GM18507 (cell line): ENCODE measurements at regions not wholly inside any gene's neighbourhood (a gene's known extent, or its start where the extent isn't known, plus 50 kb on each side); places are given as distances from the start of the nearest gene placed in this dataset.

Source experiments
- DNase-seq: peaks from one replicate; pipeline ENCODE4 v3.0.0; 2011; ENCODE audit warnings: low read depth; ENCODE audit not compliant: insufficient read length; ENCODE audit errors: extremely low spot score
- FAIRE-seq: peaks from 2 replicates; lab custom pipeline; 2011; peaks lifted over from hg19 to GRCh38; lab: Jason Lieb, UNC

DNA sequence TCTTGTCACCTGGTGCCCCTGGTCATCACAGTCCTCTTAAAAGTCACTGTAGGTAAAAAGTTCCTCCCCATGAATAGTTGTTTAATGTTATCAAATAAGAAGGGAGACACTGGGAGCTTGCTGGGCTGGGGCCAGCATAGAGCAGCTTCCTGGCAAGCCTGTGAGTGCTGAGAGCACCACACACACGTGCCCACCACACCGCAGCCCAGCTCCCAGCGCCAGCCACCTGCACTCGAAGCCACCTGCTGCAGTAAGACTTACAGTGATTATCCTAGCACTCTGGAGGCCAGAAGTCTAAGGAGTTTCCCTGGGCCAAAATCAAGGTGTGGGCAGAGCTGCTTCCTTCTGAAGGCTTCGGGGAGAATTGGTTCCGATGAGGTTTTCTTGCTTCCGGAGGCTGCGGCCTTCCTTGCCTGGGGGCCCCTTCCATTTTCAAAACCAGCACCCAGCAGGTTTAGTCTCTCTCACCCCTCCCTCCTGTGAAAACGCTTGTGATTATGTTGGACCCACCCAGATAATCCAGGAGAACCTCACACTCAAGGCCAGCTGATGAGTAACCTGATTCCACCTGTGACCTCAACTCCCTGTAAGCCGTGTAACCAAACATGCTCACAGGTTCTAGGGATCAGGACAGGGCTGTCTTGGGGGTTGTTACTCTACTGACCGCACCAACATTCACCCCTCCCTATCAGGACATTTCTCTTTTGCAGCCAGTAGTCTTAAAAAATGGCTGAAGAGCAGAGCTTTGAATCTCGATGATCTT, 687.2 kb downstream of the TBC1D22A start:
- DNase-seq (no peak), FAIRE-seq (no peak)

- FAIRE-seq, result no peak
- no peak for DNase-seq
These were observed 686.1 kb downstream of the TBC1D22A start for GRCh38 chr22:47448231-47449223.

DNA sequence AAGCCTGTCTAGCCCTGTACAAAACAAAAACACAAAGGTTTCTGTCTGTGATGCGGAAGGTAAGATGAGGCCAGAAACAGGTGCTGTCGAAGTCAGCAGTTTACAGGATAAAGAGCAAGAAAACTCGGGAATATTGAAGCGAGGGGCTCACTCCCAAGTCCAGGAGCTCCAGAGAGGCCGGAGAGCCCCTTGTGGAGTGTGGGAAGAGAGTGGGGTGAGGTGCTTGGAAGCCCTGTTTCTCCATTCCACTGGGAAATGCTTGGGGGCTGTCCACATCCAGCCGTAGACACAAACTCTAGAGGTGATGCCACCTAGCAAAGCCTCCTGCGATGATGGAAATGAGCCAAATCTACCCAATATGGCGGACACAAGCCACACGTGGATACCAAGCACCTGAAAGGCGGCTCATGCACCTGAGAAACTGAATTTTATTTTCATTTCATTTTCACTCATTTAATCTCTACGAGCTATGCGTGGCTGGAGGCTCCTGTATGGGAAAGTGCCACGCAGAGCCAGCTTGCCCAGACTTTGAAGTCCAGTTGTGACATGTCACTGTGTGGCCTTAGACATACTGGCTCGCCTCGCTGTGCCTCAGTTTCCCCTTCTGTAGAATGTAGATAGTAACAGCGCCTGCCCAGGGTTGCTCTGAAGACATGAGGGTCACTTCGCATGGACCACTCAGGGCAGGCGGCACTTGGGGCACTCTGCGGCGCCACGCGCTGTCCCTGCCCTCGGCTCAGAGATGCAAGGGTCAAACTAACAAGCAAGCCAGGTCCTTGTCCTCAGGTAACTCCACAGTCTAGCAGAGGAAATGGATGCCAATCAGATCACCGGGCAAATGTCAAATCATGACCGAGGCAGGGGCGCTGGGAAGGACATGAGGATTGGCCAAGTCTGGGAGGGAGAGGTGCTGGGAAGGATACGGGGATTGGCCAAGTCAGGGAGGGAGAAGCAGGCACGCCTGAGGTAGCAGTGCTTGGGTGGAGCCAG, 684.7 kb downstream of the TBC1D22A start:
- no peak for FAIRE-seq
- no peak for DNase-seq

DNA sequence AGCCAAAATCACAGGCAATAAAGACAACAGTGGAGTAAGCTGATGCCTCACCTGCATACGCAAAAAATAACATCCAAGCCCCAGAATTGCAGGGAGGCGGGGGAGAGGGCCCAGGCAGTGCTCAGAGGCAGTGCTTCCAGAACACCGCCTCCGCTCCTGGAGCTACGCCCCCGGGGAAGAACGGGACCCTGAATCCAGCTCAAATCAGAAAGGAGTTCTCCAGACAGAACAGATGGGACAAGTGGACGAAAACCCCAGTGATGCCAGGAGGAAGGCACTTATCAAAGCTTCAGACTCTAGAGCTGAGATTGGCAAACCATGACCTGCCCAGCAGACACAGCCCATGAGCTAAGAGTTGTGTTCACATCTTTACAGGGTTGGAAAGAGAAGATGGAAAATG, 683.9 kb downstream of the TBC1D22A start:
- DNase-seq, result no peak
- FAIRE-seq, result no peak

GRCh38 chr22:47445716-47446290, 683.4 kb downstream of the TBC1D22A start:
- FAIRE-seq, result no peak
- DNase-seq, result no peak

- FAIRE-seq (no peak), DNase-seq (no peak)
These were observed 682.8 kb downstream of the TBC1D22A start for GRCh38 chr22:47445212-47445611.

GRCh38 chr22:47444746-47445065, 682.3 kb downstream of the TBC1D22A start:
- no peak for FAIRE-seq
- no peak for DNase-seq

- DNase-seq (no peak), FAIRE-seq (no peak)
These were observed 681.6 kb downstream of the TBC1D22A start for GRCh38 chr22:47443836-47444745.

GRCh38 chr22:47442821-47443220, 680.4 kb downstream of the TBC1D22A start:
- DNase-seq (no peak), FAIRE-seq (no peak)

- FAIRE-seq (no peak), DNase-seq (no peak)
These were observed 677.3 kb downstream of the TBC1D22A start for GRCh38 chr22:47439643-47440265.

GRCh38 chr22:47437636-47438035, 675.2 kb downstream of the TBC1D22A start:
- FAIRE-seq, result no peak
- no peak for DNase-seq

GRCh38 chr22:47437110-47437509, 674.7 kb downstream of the TBC1D22A start:
- no peak for DNase-seq
- FAIRE-seq, result no peak

DNA sequence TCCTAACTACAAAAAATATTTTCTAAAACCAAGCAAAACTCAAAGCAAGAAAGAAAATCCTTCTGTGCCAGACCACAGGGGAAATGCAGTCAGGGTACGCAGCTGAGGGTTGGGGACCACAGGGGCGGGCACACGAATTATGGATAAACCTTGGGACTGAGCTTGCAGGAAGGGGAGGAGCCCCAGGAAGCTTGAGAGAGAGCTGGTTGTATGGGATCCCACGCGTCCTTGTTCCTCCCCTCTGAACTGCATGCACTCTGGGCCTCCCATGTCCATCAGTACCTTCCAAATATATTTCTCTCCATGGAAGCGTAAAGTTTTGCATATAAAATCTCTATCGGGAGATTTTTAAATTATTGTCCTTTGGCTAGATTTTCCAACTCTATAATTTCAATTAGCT, 673.4 kb downstream of the TBC1D22A start:
- no peak for DNase-seq
- no peak for FAIRE-seq

DNA sequence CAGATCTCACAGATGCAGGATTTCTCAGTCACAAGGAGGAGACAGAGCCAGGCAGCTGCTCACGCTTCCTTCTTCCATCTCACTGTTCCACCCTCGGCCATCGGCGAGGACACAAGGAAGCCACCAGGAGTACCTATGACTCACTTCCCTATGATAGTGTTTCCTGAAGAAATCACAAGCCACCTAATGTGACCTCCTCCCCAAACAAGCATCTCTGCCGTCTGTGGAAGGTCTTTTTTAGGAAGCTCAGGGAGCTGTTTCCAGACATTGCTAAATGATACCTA, 672.7 kb downstream of the TBC1D22A start:
- DNase-seq, result no peak
- FAIRE-seq, result no peak

DNA sequence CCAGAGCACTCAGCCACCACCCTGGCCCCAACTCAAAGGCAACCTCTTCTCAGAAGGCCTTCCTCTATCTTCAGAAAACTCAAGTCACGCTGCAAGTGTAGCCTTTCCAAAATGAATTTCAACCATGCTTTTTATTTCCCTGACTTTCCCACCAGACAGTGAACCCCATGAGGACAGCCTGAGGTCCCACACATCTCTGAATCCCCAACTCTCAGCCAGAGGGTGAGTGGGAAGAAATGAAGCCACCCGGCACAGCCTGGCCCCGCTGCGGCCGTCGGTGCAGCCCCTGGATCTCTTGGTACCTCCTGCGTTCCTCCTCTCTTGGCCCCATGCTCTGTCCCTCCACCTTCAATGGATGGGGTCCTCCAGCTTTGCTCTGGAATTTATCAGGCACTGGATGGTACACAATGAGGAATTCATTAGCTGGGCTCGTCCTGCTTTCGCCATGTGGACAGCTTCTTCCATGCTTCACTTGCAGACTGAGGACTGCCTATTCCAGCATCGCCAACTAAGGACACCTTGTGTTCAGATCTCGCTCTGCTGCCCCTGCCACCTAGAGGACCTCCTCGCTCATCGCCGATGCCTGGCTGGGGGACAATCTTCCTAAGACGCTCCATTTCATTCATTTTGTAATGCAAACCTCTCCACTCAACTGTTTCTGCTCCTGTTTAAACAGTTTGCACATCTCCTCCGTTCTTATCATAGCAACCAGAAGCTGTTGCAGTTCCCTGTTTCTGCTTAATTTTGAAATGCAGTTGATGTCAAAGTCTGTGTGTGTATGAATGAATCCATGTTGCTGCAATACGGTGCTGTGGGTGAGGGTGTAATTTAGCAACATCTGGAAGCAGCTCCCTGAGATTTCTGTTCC, 672.1 kb downstream of the TBC1D22A start:
- FAIRE-seq (no peak), DNase-seq (no peak)

GRCh38 chr22:47433627-47434026, 671.2 kb downstream of the TBC1D22A start:
- DNase-seq, result no peak
- FAIRE-seq, result no peak

GRCh38 chr22:47432683-47433082, 670.2 kb downstream of the TBC1D22A start:
- no peak for FAIRE-seq
- DNase-seq, result no peak
